Epithelial cell of esophagus (primary cell): ENCODE measurements at regions not wholly inside any gene's neighbourhood (a gene's known extent, or its start where the extent isn't known, plus 50 kb on each side); places are given as distances from the start of the nearest gene placed in this dataset.

Experiments used
- DNase-seq: peaks from one replicate; pipeline ENCODE4 v3.0.0; 2010; ENCODE audit warnings: low read depth
- H3K4me3 ChIP-seq: 2 replicates; pipeline ENCODE4 v1.5.1; 2011; ENCODE audit warnings: mild to moderate bottlenecking, low read length, control low read depth
- TF ChIP-seq, protein P1 (sequence below): IDR thresholded peaks from 2 replicates; pipeline ENCODE4 v1.5.1; 2011; ENCODE audit warnings: low read depth, mild to moderate bottlenecking, low read length, control low read depth, inconsistent platforms; ENCODE audit not compliant: insufficient read depth; ENCODE audit errors: missing control alignments

DNA sequence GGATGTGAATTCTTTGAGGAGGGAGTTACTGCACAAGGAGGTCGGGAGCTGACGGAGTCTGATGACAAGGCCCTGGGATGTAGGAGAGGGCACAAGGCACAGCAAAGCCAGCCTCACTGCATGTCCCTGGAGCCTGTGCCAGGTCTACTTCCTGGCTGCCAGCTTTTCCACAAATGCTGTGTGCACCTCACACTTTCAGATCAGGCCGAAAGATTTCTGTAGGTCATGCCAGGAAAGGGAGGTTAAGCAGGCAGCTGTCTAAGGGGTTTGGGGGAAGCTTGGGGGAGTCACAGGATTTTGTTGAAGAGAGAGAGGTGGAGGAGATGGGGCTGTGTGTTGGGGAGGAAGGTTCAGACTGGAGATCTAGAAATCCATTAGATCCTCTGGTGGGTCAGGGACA lies 792.5 kb downstream of the KCNJ18 start:
- no peak overlapping the region for H3K4me3 ChIP-seq
- no peak for DNase-seq
- TF ChIP-seq, protein P1, sequence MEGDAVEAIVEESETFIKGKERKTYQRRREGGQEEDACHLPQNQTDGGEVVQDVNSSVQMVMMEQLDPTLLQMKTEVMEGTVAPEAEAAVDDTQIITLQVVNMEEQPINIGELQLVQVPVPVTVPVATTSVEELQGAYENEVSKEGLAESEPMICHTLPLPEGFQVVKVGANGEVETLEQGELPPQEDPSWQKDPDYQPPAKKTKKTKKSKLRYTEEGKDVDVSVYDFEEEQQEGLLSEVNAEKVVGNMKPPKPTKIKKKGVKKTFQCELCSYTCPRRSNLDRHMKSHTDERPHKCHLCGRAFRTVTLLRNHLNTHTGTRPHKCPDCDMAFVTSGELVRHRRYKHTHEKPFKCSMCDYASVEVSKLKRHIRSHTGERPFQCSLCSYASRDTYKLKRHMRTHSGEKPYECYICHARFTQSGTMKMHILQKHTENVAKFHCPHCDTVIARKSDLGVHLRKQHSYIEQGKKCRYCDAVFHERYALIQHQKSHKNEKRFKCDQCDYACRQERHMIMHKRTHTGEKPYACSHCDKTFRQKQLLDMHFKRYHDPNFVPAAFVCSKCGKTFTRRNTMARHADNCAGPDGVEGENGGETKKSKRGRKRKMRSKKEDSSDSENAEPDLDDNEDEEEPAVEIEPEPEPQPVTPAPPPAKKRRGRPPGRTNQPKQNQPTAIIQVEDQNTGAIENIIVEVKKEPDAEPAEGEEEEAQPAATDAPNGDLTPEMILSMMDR = no peak

DNA sequence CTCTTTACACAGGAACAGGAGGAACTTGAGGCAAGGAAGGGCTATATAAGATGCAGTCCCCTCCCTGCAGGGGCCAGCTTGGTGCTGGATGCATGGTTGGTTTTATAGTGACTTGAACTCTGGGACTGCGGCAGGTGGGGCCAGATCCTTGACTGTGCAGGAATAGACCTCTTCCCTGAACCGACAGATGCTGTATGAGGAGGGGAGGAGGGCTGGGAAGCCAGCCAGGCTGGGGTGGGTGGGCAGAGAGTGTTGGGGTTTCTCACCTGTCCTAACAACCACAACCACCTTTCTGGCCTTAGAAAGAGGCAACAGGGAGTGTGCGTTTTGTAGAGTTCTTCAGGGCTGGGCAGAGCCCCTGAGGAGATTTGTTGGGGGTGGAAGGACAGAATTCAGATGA lies 798.1 kb downstream of the KCNJ18 start:
- no peak overlapping the region for H3K4me3 ChIP-seq
- TF ChIP-seq, protein P1 = no peak
- DNase-seq = no peak

DNA sequence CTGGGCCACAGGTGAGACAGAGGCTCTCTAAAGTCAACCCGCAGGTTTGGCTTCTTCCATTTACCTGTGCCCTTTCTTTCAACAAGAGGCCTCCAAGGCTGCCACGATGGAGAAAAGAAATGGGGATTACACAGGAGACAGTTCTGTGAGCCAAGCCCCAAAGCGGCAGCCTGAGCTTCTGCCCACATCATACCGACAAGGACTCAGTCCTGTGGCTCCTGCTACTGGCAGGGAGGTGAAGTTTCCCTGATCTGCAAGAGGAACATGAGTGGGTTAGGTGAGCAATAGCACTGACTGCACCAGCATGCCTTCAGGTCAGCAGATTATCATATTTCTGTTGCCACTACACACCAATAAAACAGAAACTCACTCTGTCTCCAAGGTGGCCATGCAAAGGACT lies 800.0 kb downstream of the KCNJ18 start:
- TF ChIP-seq, protein P1 = no peak
- DNase-seq = no peak
- no peak overlapping the region for H3K4me3 ChIP-seq

DNA sequence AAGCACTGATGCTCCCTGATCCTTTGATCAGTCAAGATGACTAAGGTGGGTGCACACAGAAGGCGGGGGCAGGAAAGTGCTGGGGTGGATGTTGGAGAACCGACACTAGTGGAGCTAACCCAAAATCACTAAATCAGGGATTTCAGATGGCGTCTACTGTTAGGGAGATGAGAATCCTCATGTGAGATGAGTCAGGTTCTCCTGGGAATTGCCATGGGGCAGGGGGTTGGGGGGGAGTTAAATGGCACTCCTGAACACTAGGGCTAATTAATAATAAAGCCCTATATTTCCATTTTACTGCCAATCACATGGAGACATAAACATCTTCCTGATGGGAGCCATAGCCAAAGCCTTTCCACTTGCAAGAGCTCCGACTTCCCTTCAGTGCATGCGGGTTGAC lies 804.1 kb downstream of the KCNJ18 start:
- TF ChIP-seq, protein P1 = no peak
- no peak for DNase-seq
- H3K4me3 ChIP-seq = no peak overlapping the region

DNA sequence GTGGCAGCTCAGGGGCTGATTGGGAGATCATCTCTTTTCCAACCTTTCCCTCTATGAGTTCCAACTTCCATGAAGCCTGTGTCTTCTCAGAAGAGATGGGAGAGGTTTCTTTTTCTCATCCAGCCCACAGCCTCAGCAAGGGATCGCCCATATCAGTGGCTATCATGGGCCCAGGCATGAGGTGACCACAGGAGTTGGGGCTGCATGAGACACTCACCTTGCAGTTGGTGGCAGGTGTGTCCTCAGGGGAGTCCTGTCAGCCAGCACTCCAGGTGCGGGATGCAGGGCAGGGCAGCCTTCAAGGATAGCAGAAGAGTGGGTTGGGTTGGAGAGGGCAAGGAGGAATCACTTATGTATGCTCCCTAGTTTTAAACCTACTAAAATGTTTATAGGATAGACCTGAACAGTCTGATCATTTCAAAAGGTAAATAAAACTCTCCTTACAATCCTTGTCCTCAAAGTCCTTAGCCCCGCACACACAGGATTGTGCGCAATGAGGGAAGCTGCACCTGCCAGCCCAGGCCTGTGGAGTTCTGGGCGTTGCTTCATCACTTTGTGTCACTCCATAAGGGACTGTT lies 811.1 kb downstream of the KCNJ18 start:
- TF ChIP-seq, protein P1 = no peak
- H3K4me3 ChIP-seq = no peak overlapping the region
- DNase-seq = no peak

DNA sequence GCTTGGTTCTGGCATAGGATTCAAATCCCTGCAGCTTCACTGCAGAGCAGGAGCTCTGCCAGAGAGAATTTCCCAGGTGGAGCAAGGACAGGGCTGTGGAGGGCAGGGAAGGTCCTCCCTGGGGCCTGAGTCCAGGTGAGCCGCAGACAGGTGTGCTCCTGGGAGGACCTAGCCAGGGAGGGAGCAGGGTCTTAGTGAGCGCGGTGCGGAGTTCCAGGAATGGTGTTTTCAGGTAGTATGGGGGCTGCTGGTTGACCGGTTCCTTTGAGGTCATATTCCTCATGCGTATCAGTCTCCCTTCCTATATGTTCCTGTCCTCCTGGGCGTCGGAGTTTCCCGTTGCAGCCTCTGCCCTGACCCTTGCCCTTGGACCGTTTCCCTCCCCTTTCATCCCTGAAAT lies 813.3 kb downstream of the KCNJ18 start:
- no peak overlapping the region for H3K4me3 ChIP-seq
- no peak for DNase-seq
- TF ChIP-seq, protein P1 = no peak

DNA sequence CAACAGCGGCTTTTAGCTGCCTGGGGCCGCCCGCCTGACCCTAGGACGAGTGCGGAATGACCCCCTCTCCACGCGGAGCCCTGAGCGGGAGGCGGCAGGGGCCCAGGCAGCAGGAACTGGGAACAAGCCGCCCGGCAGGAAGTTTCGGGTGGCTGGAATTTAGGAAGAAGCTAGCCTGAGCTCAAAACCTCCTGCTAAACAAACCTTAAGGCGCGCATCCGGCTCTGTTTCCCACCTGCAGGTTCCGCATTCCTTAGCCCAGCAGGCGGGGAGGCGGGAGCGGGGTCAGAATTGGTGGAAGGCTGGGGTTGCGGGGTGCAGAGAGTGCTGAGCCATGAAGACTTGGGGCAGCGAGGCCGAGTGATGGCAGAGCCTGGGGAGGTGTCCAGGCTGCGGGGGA lies 813.9 kb downstream of the KCNJ18 start:
- no peak for DNase-seq
- TF ChIP-seq, protein P1 = no peak
- H3K4me3 ChIP-seq = no peak overlapping the region
